Left cardiac atrium (tissue), 4 donors: ENCODE measurements at regions not wholly inside any gene's neighbourhood (a gene's known extent, or its start where the extent isn't known, plus 50 kb on each side); places are given as distances from the start of the nearest gene placed in this dataset.

Experiments used
- ATAC-seq, 2 donors: fragments of 200-7000 bp; cut with Tn5 transposase; one replicate each; pipeline ENCODE4 v1.9.1; 2020; ENCODE audit warnings: mild to moderate bottlenecking in 2 of 2, moderate library complexity in 2 of 2
- DNase-seq: peaks from one replicate; pipeline ENCODE4 v3.0.0-alpha.2; 2020
- intact Hi-C, 2 donors: fragments of 100-400 bp; cut with DNase I; formaldehyde crosslinking; loops; one replicate each; pipeline versions ENCODE4 v1.14.1 to v1.15.1; 2022 to 2023
- donor health status: DM: no; HTN: yes; CAD: no.
- donor health status: DM: no; HTN: yes; CAD: no; lungs with severe emphysema.
- donor health status: DM: yes; HTN: yes; CAD: no.
- donor health status: Dilated cardiomyopathy.

- intact Hi-C loops = no loop called here
- ATAC-seq (peak; percentile 83 to 88), DNase-seq (peak; percentile 26)
Measured at GRCh38 chr13:77386880-77387606, 60.1 kb upstream of the MYCBP2 start.

- DNase-seq = no peak
- intact Hi-C loops = no loop called here
- ATAC-seq = no peak
Measured at GRCh38 chr13:77386046-77386445, 59.2 kb upstream of the MYCBP2 start.

GRCh38 chr13:77384999-77385398, 58.1 kb upstream of the MYCBP2 start:
- intact Hi-C loops = no loop called here
- DNase-seq = no peak
- ATAC-seq = no peak

- intact Hi-C loops = no loop called here
- DNase-seq = no peak
- no peak for ATAC-seq
Measured at GRCh38 chr13:77383097-77383496, 56.2 kb upstream of the MYCBP2 start.

GRCh38 chr13:77381059-77381458, 54.2 kb upstream of the MYCBP2 start:
- no peak for DNase-seq
- intact Hi-C loops = no loop called here
- ATAC-seq = no peak

- DNase-seq (no peak), ATAC-seq (no peak)
- intact Hi-C loops = no loop called here
Measured at GRCh38 chr13:77379508-77379907, 52.6 kb upstream of the MYCBP2 start.

- intact Hi-C loops = no loop called here
- ATAC-seq (no peak), DNase-seq (no peak)
Measured at GRCh38 chr13:77378662-77379061, 51.8 kb upstream of the MYCBP2 start.

GRCh38 chr13:77377016-77377415, 50.1 kb upstream of the MYCBP2 start:
- no peak for ATAC-seq
- no peak for DNase-seq
- intact Hi-C loops = no loop called here
